GM12891 (cell line): ENCODE measurements at regions not wholly inside any gene's neighbourhood (a gene's known extent, or its start where the extent isn't known, plus 50 kb on each side); places are given as distances from the start of the nearest gene placed in this dataset.

ENCODE experiments used
- POLR2AphosphoS5 ChIP-seq: IDR thresholded peaks from 2 replicates; pipeline ENCODE4 v1.6.1; 2011; ENCODE audit warnings: low read depth, low read length, control low read depth
- TAF1 ChIP-seq: IDR thresholded peaks from 2 replicates; pipeline ENCODE4 v1.6.1; 2011; ENCODE audit warnings: low read depth, low read length, control low read depth

DNA sequence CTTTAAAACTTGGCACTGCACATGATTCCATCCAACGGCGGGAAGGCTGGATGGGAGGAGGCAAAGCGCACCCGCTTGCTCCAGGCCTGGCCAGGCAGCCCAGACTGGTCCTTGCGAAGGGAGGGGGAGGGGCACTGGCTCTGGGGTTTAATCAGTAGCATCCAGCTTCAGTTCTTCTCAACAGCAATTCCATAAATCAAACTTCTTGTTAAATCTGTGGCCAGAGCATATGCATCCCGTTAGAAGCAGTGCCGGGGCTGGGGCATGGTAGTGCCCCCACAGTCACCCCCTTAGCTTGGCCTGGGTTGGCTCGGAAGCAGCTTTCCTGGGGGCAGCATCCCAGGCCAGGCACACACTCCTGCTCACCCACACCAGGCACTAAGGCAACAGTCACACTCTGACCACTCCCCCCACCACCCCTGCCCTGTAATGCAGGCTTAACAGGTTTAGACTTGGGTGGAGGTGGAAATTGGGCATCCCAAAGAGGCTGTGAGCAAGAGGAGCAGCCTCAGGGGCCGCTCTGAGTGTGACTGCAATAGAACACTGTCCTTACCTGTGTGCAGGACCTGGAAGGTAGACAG, 94.1 kb upstream of the CASZ1 start:
- TF ChIP-seq TAF1 (no peak), POLR2AphosphoS5 (no peak)
